ENCODE measurements at regions not wholly inside any gene's neighbourhood (a gene's known extent, or its start where the extent isn't known, plus 50 kb on each side); places are given as distances from the start of the nearest gene placed in this dataset.
A peak's percentile ranks its signal among the peaks of the same experiment; 100 is the strongest.
"Not testable (repeated sequence)": the region's sequence is repeated elsewhere in the genome, so short reads cannot be mapped to it uniquely, and the experiment has no call there.

DNA sequence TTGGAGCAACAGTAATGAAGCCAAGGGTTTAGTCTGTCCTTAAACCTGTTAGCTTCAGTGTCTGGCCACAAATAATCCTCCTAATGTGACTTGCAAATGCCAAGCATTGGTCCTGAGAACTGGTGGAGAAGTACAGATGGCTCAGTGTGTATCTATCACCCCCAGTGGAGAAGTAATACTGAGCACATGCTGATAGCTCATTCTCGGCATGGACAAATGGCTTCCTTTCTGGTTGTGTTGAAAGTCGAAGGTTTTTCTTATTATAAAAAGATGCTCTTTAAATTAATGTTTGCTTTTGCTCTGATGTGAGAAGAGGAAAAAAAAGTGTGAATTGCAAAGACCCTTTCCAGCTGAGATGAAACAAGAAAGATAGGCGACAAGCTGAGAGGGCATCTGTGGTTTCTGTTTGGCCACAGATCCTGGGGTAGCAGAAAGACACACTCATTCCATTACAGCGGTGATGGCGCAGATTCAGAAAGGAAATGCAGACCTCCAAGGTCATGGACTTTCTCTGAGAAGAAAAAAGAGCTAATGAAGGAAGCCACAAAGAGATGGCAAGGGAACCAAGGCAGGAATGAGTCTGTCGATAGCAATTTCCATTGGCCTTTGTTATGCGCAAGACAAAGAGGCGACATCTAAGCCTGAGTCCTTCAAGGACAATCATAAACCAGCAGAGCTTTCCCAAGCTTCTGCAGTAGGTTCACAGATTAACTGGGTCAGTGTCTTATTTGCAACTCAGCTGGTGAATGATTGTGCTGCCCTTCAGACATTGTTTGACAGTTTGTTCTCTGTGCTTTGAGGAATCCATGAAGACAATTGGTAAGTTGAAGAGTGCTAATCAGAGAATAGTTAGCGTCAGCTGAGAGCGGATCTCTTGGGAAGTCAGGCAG lies 155.5 kb upstream of the RGS6 start:
- DNase-seq (ENCODE audit: low read depth): no peak

DNA sequence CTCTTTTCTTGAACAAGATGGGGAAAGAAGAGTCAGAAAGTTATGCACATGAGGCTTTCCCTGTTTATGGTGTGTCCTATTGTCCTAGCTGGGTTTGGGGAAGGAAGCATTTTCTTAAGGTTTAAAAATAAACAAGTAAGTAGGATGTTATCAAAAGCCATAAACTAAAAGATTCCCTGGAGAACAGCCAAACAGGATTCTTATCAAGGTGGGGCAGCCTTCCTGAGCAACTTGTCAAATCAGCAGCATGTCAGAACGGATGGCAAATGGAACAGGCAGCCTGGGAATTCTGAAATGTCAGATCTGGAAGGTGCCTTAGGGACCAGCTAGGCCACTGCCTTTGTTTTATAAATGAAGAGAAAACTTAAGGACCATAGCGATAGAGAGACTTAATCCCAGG lies 152.2 kb upstream of the RGS6 start:
- DNase-seq (ENCODE audit: low read depth): no peak

DNA sequence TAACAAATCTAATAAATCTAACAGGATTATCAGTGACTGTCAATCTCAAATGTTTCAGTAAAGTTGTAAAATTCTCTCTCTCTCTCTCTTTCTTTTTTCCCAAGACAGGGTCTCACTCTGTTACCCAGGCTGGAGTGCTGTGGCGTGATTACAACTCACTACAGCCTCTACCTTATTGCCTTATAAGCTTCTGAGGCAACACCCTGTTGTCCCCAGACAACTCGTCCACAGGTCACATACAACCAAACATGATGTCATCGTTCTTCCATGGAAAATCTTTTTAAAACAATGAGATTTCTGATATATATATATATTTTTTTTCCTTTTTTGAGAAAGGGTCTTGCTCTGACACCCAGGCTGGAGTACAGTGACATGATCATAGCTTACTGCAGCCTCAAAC lies 151.4 kb upstream of the RGS6 start:
- no peak for DNase-seq (ENCODE audit: low read depth)

DNA sequence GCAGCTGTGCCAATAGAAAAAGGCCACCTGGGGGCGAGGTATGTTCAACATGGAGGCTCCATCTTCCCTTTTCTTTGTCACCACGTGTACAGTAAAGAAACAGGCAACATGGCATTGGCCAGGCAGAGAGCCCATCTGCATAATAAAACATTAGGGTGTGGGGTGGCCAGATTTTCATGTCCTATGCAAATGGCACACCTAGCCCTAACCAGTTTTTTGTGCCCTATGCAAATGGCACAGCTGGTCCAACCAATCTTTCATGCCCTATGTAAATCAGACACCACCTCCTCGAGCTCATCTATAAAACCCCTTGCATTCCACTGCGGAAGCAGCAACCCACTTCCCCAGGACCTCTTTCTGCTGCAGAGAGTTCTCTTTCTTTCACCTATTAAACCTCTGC lies 149.1 kb upstream of the RGS6 start:
- no peak for DNase-seq (ENCODE audit: low read depth)

DNA sequence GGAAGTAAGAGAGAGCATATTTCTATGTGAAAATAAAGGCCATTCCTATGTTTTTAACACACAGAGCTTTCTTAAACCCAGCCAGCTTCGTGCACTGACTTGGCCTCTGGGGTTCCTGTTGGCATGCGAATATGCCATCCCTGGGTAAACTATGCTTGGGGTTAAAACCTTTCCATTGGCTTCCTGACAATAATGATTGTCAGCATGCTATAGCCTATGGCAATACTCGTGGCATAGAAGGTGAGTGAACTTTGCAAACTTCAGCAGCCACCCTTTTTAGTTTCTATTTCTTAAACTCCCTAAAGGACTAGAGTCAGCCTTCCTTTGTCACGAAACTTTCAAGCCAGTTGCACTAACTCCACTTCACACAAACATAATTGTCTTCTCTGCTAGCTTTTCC lies 148.4 kb upstream of the RGS6 start:
- no peak for DNase-seq (ENCODE audit: low read depth)

DNA sequence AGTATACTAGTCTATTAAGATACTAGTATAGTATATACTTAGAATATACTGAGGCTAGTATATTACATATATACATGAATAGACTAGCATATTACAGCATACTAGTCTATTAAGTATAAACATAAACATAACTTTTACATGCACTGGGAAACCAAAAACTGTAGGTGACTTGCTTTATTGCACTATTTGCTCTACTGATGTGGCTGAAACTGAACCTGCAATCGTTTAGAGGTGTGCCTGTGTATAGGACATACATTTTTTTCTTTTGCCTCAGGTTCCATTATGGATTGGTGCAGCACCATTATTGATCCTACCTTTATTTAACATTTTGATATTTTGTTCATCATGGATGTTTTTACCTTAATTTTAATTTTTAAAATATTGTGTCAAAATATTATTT lies 143.2 kb upstream of the RGS6 start:
- no peak for DNase-seq (ENCODE audit: low read depth)

- peak; percentile 6 for DNase-seq (ENCODE audit: low read depth)
These were observed 132.4 kb upstream of the RGS6 start for GRCh38 chr14:71799841-71800240.

DNA sequence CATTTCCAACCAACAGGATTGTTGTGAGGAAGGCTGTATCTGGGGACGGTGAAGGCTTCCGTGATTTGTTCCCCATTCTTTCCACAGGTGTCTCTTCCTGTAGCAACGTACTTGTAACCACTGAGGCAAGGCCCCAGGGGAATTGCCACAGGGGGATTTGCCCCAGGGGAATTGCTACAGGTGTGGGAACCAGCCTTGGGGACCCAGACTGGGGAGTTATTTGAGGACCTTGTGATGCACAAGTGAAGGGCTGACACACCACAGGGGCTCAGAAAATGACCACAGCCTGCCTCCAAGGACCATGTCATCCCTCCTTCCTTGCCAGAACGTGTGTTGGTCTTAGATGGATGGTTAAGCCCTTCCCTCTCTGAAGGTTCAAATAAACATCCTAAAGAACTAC lies 131.4 kb upstream of the RGS6 start:
- no peak for DNase-seq (ENCODE audit: low read depth)

GRCh38 chr14:71803539-71804260 lies 128.5 kb upstream of the RGS6 start:
- DNase-seq (ENCODE audit: low read depth): no peak

DNA sequence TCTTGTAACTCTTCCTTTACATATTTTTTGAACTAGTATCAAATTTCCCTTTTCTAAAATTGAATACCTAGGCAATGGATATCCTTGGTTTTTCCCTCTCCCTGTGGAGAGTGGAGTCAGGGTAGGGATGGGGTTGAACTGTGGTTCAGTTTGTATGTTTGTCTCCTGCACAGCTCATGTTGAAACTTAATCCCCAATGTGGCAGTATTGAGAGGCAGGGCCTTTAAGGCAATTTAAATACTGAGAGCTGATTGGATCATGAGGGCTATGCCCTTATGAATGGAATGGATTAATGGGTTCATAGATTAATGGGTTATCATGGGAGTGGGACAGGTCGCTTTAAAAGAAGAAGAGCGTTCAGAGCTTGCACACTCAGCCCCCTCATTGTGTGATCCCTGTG lies 127.2 kb upstream of the RGS6 start:
- no peak for DNase-seq (ENCODE audit: low read depth)

DNA sequence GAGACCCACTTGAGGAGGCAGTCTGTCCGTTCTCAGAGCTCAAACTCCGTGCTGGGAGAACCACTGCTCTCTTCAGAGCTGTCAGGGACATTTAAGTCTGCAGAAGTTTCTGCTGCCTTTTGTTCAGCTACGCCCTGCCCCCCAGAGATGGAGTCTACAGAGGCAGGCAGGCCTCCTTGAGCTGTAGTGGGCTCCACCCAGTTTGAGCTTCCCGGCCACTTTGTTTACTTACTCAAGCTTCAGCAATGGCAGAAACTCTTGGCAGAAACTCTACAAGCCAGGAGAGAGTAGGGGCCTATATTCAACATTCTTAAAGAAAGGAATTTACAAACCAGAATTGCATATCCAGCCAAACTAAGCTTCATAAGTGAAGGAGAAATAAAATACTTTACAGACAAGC lies 125.2 kb upstream of the RGS6 start:
- not testable (repeated sequence) for DNase-seq (ENCODE audit: low read depth)

DNA sequence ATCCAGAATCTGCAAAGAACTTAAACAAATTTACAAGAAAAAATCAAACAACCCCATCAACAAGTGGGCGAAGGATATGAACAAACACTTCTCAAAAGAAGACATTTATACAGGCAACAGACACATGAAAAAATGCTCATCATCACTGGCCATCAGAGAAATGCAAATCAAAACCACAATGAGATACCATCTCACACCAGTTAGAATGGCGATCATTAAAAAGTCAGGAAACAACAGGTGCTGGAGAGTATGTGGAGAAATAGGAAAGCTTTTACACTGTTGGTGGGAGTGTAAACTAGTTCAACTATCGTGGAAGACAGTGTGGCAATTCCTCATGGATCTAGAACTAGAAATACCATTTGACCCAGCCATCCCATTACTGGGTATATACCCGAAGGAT lies 121.4 kb upstream of the RGS6 start:
- DNase-seq (ENCODE audit: low read depth): not testable (repeated sequence)

DNA sequence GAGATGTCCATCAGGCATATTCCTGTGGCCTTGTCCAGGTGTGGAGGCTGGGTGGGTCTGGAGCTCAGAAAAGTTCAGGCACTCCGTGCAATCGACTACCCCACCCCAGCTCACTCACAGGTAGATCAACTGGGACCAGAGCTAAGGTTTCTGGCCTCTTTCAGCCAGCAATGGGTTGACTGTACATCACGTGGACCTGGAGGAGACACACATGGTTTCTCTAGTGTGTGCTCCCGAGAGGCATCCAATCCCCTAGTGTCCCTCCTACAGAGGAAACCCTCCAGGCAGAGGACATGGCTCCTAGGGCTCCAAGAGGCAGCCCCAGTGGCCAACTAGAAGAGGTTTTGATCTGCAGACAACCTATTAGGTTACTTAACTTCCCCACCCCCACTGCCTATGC lies 119.5 kb upstream of the RGS6 start:
- no peak for DNase-seq (ENCODE audit: low read depth)

GRCh38 chr14:71815110-71815509 lies 117.1 kb upstream of the RGS6 start:
- DNase-seq (ENCODE audit: low read depth): no peak

- no peak for DNase-seq (ENCODE audit: low read depth)
These were observed 107.4 kb upstream of the RGS6 start for GRCh38 chr14:71824816-71825215.

- no peak for DNase-seq (ENCODE audit: low read depth)
These were observed 98.8 kb upstream of the RGS6 start for GRCh38 chr14:71833476-71833875.

GRCh38 chr14:71834284-71835204 lies 97.7 kb upstream of the RGS6 start:
- DNase-seq (ENCODE audit: low read depth): no peak

GRCh38 chr14:71852181-71852580 lies 80.0 kb upstream of the RGS6 start:
- DNase-seq (ENCODE audit: low read depth): no peak

- no peak for DNase-seq (ENCODE audit: low read depth)
These were observed 76.7 kb upstream of the RGS6 start for GRCh38 chr14:71855399-71856036.

GRCh38 chr14:71856199-71856919 lies 75.9 kb upstream of the RGS6 start:
- DNase-seq (ENCODE audit: low read depth): no peak

GRCh38 chr14:71863049-71863448 lies 69.2 kb upstream of the RGS6 start:
- no peak for DNase-seq (ENCODE audit: low read depth)
